Endothelial cell of umbilical vein (primary cell): ENCODE measurements at regions not wholly inside any gene's neighbourhood (a gene's known extent, or its start where the extent isn't known, plus 50 kb on each side); places are given as distances from the start of the nearest gene placed in this dataset.

Experiments used
- BruUV-seq: library from RNA; stranded (reverse); fragments of 400-500 nt; replicated peaks from 2 replicates; lab custom pipeline; 2021; lab: Mats Ljungman, UMichigan
- CTCF ChIA-PET: fragments of 300-600, 350-600 bp; sonication (Branson Sonifier 250); formaldehyde crosslinking; loops from one replicate; lab custom pipeline; 2021; ENCODE audit warnings: antibody characterized with exemption, inconsistent platforms; lab: Charles Lee
- POLR2A ChIA-PET: fragments of 300-600, 350-600 bp; sonication (Branson Sonifier 250); formaldehyde crosslinking; loops from one replicate; lab custom pipeline; 2021; ENCODE audit warnings: antibody characterized with exemption, inconsistent platforms; lab: Charles Lee
- DNase-seq: peaks from one replicate; pipeline ENCODE4 v3.0.0-alpha.2; 2011; ENCODE audit warnings: low read depth, low spot score
- FAIRE-seq: peaks from 2 replicates; lab custom pipeline; 2011; peaks lifted over from hg19 to GRCh38; lab: Jason Lieb, UNC
- H2AFZ ChIP-seq: 2 replicates; pipeline ENCODE4 v1.6.0; 2012; ENCODE audit warnings: low read depth, low read length, control low read depth, inconsistent platforms
- H3K27ac ChIP-seq: 2 replicates; pipeline ENCODE4 v1.5.1; 2011; ENCODE audit warnings: low read depth, mild to moderate bottlenecking, control low read depth, low read length, moderate library complexity; ENCODE audit not compliant: insufficient read depth
- H3K27me3 ChIP-seq, 2 experiments: 2 replicates each; pipeline versions ENCODE4 v1.6.0 to v1.6.1; 2011; ENCODE audit warnings: low read length in 2 of 2, mixed read lengths in 1 of 2; ENCODE audit not compliant: control insufficient read depth in 2 of 2, insufficient read depth in 2 of 2
- H3K36me3 ChIP-seq, 2 experiments: 2 replicates in 1 of 2; 3 replicates in 1 of 2; pipeline ENCODE4 v1.5.1; 2011; ENCODE audit warnings: low read length in 2 of 2, mild to moderate bottlenecking in 1 of 2, moderate library complexity in 1 of 2; ENCODE audit not compliant: control insufficient read depth in 2 of 2, insufficient read depth in 2 of 2; ENCODE audit errors: extremely low read depth in 1 of 2
- H3K4me1 ChIP-seq: 3 replicates; pipeline ENCODE4 v1.5.1; 2011; ENCODE audit warnings: mild to moderate bottlenecking, low read length; ENCODE audit not compliant: control insufficient read depth, insufficient read depth; ENCODE audit errors: extremely low read depth
- H3K4me2 ChIP-seq: 2 replicates; pipeline ENCODE4 v1.6.1; 2011; ENCODE audit warnings: low read length, control low read depth, mixed read lengths; ENCODE audit not compliant: insufficient read depth
- H3K4me3 ChIP-seq, 3 experiments: fragments of 200-600 bp in 1 of 3; sonication (generic), shearing (Covaris generic) in 1 of 3; replicated peaks in 1 of 3; 2 replicates each; pipeline ENCODE4 v1.5.1; 2011 to 2016; ENCODE audit warnings: control low read depth in 3 of 3, low read length in 3 of 3, mild to moderate bottlenecking in 2 of 3, inconsistent platforms in 1 of 3, low read depth in 1 of 3, moderate library complexity in 1 of 3; ENCODE audit not compliant: insufficient read depth in 1 of 3
- H3K79me2 ChIP-seq: 2 replicates; pipeline ENCODE4 v1.6.0; 2012; ENCODE audit warnings: low read length, inconsistent platforms; ENCODE audit not compliant: control insufficient read depth, insufficient read depth
- H3K9ac ChIP-seq: replicated peaks from 2 replicates; pipeline ENCODE3; 2011; ENCODE audit warnings: low read length, control low read depth; ENCODE audit not compliant: insufficient read depth; ENCODE audit errors: extremely low read depth
- H3K9me1 ChIP-seq: replicated peaks from 3 replicates; pipeline ENCODE4 v1.6.0; 2011; ENCODE audit warnings: mild to moderate bottlenecking, low read length; ENCODE audit not compliant: control insufficient read depth, insufficient read depth; ENCODE audit errors: extremely low read depth
- H3K9me3 ChIP-seq: replicated peaks from 2 replicates; pipeline ENCODE4 v1.5.1; 2012; ENCODE audit warnings: low read length, inconsistent platforms; ENCODE audit not compliant: control insufficient read depth, insufficient read depth
- H4K20me1 ChIP-seq: replicated peaks from 2 replicates; pipeline ENCODE3; 2011; ENCODE audit warnings: mild to moderate bottlenecking, low read length; ENCODE audit not compliant: control insufficient read depth, insufficient read depth; ENCODE audit errors: extremely low read depth
- EZH2 ChIP-seq: IDR thresholded peaks from 2 replicates; pipeline ENCODE4 v1.6.1; 2012; ENCODE audit warnings: borderline replicate concordance, low read depth, mild to moderate bottlenecking, moderate library complexity, low read length, inconsistent platforms; ENCODE audit not compliant: severe bottlenecking
- FOS ChIP-seq: IDR thresholded peaks from 2 replicates; pipeline ENCODE4 v1.6.1; 2011; ENCODE audit warnings: mild to moderate bottlenecking, low read length, moderate library complexity, borderline replicate concordance; ENCODE audit not compliant: insufficient read depth
- GATA2 ChIP-seq: IDR thresholded peaks from 2 replicates; pipeline ENCODE4 v1.7.0; 2011; ENCODE audit warnings: low read depth, mild to moderate bottlenecking, moderate library complexity, mixed read lengths, low read length; ENCODE audit not compliant: insufficient read length, insufficient read depth
- JUN ChIP-seq: IDR thresholded peaks from 2 replicates; pipeline ENCODE4 v1.6.1; 2011; ENCODE audit warnings: borderline replicate concordance, low read depth; ENCODE audit not compliant: insufficient read length, insufficient read depth
- MYC ChIP-seq: IDR thresholded peaks from one replicate; pipeline ENCODE4 v1.6.1; 2011; ENCODE audit warnings: mild to moderate bottlenecking, low read depth, low read length
- POLR2A ChIP-seq: IDR thresholded peaks from 2 replicates; pipeline ENCODE4 v1.6.1; 2012; ENCODE audit warnings: low read depth, mild to moderate bottlenecking, control low read depth, low read length
- POLR2AphosphoS5 ChIP-seq: IDR thresholded peaks from 2 replicates; pipeline ENCODE4 v1.6.1; 2012; ENCODE audit warnings: low read depth, mild to moderate bottlenecking, control low read depth, low read length, moderate library complexity; ENCODE audit not compliant: insufficient read depth
- dilution Hi-C: fragments of 300-500 bp; cut with MboI; formaldehyde crosslinking; loops from one replicate; pipeline ENCODE4 v1.15.0; 2019; ENCODE audit warnings: low sequenced_read_pairs; ENCODE audit not compliant: extremely low pct_ligation_motif_present
- intact Hi-C: fragments of 100-400 bp; cut with micrococcal nuclease; formaldehyde crosslinking; loops from one replicate; pipeline ENCODE4 v1.10.0; 2022
- TF ChIP-seq, protein P1 (sequence below): IDR thresholded peaks from 2 replicates; pipeline ENCODE4 v1.6.1; 2011; ENCODE audit not compliant: insufficient read depth, insufficient read length
- TF ChIP-seq, protein P2 (sequence below), 2 donors: IDR thresholded peaks; 1 replicate in 1 of 2; 2 replicates in 1 of 2; pipeline ENCODE4 v1.5.1; 2011; ENCODE audit warnings: low read length in 2 of 2, mild to moderate bottlenecking in 2 of 2, moderate library complexity in 2 of 2, control low read depth in 1 of 2, inconsistent platforms in 1 of 2, low read depth in 1 of 2; ENCODE audit not compliant: insufficient read depth in 1 of 2; ENCODE audit errors: extremely low read depth in 1 of 2

DNA sequence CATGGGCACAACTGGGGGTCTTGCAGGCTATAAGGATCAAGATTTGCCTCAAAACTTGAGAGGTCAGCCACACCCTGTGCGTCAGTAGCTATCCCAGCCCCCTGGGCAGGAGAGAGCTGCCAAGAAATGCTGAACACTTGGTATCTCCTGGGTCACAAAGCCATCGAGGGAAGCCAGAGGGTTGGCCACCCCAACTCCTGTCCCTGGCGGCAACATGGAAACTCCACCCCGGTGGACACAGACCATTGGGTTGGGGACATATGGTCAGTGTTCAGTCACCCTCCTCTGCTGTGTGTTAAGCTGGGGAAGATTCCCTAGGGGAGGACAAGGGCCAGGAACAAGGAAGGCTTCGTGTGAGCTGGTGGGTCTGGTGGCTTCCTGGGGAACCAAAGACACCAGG, 140.6 kb downstream of the C5orf15 start:
- no peak for FAIRE-seq
- intact Hi-C loops = no loop called here
- no TSS peak for BruUV-seq

More for the DNA sequence above, 140.6 kb downstream of the C5orf15 start:
- POLR2A ChIA-PET = no interaction called here
- TF ChIP-seq GATA2 = no peak
- TF ChIP-seq, protein P1, sequence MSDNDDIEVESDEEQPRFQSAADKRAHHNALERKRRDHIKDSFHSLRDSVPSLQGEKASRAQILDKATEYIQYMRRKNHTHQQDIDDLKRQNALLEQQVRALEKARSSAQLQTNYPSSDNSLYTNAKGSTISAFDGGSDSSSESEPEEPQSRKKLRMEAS = no peak
- no peak for TF ChIP-seq POLR2A
- TF ChIP-seq, protein P2, sequence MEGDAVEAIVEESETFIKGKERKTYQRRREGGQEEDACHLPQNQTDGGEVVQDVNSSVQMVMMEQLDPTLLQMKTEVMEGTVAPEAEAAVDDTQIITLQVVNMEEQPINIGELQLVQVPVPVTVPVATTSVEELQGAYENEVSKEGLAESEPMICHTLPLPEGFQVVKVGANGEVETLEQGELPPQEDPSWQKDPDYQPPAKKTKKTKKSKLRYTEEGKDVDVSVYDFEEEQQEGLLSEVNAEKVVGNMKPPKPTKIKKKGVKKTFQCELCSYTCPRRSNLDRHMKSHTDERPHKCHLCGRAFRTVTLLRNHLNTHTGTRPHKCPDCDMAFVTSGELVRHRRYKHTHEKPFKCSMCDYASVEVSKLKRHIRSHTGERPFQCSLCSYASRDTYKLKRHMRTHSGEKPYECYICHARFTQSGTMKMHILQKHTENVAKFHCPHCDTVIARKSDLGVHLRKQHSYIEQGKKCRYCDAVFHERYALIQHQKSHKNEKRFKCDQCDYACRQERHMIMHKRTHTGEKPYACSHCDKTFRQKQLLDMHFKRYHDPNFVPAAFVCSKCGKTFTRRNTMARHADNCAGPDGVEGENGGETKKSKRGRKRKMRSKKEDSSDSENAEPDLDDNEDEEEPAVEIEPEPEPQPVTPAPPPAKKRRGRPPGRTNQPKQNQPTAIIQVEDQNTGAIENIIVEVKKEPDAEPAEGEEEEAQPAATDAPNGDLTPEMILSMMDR (IDR thresholded peaks at IDR 0.05; ENCODE audit: extremely low read depth in 1 of 2, insufficient read depth in 1 of 2, low read depth in 1 of 2, low read length in 2 of 2) = no peak
- no peak for TF ChIP-seq EZH2
- TF ChIP-seq FOS = no peak
- no peak for TF ChIP-seq JUN
- TF ChIP-seq MYC = no peak
- no peak for TF ChIP-seq POLR2AphosphoS5
- peaks cover 22% of the 10 kb centered on the region for H3K4me1 ChIP-seq
- H4K20me1 ChIP-seq = no peaks in the 10 kb centered on the region
- no peak overlapping the region for H3K27ac ChIP-seq
- H3K4me2 ChIP-seq = no peak overlapping the region
- no peak overlapping the region for H3K9ac ChIP-seq
- no peaks in the 10 kb centered on the region for H3K9me3 ChIP-seq
- DNase-seq = no peak
- H2AFZ ChIP-seq = no peak overlapping the region
- peaks cover 0 to 3% of the 10 kb centered on the region in 2 experiments for H3K27me3 ChIP-seq
- H3K36me3 ChIP-seq = no peaks in the 10 kb centered on the region
- dilution Hi-C loops = no loop called here
- no peak overlapping the region for H3K4me3 ChIP-seq
- H3K79me2 ChIP-seq = no peaks in the 10 kb centered on the region
- H3K9me1 ChIP-seq = no peaks in the 10 kb centered on the region
- CTCF ChIA-PET = no interaction called here
